GM10248 (cell line): ENCODE measurements at regions not wholly inside any gene's neighbourhood (a gene's known extent, or its start where the extent isn't known, plus 50 kb on each side); places are given as distances from the start of the nearest gene placed in this dataset.
"Not testable (repeated sequence)": the region's sequence is repeated elsewhere in the genome, so short reads cannot be mapped to it uniquely, and the experiment has no call there.

Experiments
- CTCF ChIA-PET: fragments of 300-600 bp; sonication (Branson Sonifier 250); formaldehyde crosslinking; extraction: SDS; loops from one replicate; lab custom pipeline; 2021; ENCODE audit warnings: antibody characterized with exemption; lab: Yijun Ruan, JAX
- POLR2A ChIA-PET: fragments of 350-650 bp; sonication (Branson Sonifier 250); formaldehyde crosslinking; extraction: SDS; loops from one replicate; lab custom pipeline; 2020; ENCODE audit warnings: antibody characterized with exemption; lab: Yijun Ruan, JAX
- DNase-seq: peaks from one replicate; pipeline ENCODE4 v3.0.0; 2012; ENCODE audit errors: extremely low spot score
- CTCF ChIP-seq: IDR thresholded peaks from 2 replicates; pipeline ENCODE4 v1.5.1; 2012; ENCODE audit warnings: mild to moderate bottlenecking, low read depth; ENCODE audit errors: extremely low read depth, missing control alignments, control extremely low read depth

GRCh38 chr16:47816511-47816910 is 339.3 kb downstream of the ABCC12 start:
- no peak for DNase-seq
- no peak for TF ChIP-seq CTCF
- CTCF ChIA-PET: interaction anchor here (1.5 kb wide), 1 partner anchor 17 kb away, joined by 3 read pairs; no protein-coding TSS in a partner anchor
- POLR2A ChIA-PET: no interaction called here

GRCh38 chr16:47815655-47816054 is 340.1 kb downstream of the ABCC12 start:
- CTCF ChIA-PET: interaction anchor here (1.5 kb wide), 1 partner anchor 16 kb away, joined by 3 read pairs; no protein-coding TSS in a partner anchor
- POLR2A ChIA-PET: no interaction called here
- DNase-seq: no peak
- TF ChIP-seq CTCF: no peak

- DNase-seq, CTCF ChIA-PET, POLR2A ChIA-PET: not testable (repeated sequence)
Observed at GRCh38 chr16:47811758-47812157, 344.0 kb downstream of the ABCC12 start.

- ChIA-PET CTCF (interaction anchor here (0.9 to 1.2 kb wide), 2 partner anchors 9 to 26 kb away, joined by 3 read pairs; no protein-coding TSS in a partner anchor), POLR2A (no interaction called here)
- TF ChIP-seq CTCF: no peak
- DNase-seq: no peak
Observed at GRCh38 chr16:47806309-47806847, 345.2 kb downstream of the PHKB start.

- DNase-seq: no peak
- ChIA-PET POLR2A (no interaction called here), CTCF (no interaction called here)
- no peak for TF ChIP-seq CTCF
Observed at GRCh38 chr16:47787696-47788095, 326.6 kb downstream of the PHKB start.

GRCh38 chr16:47781673-47782072 is 320.5 kb downstream of the PHKB start:
- ChIA-PET POLR2A (no interaction called here), CTCF (no interaction called here)
- no peak for DNase-seq
- no peak for TF ChIP-seq CTCF

GRCh38 chr16:47780213-47780875 is 319.2 kb downstream of the PHKB start:
- CTCF ChIA-PET: interaction anchor here (1.8 kb wide), 1 partner anchor 25 kb away, joined by 3 read pairs; no protein-coding TSS in a partner anchor
- POLR2A ChIA-PET: no interaction called here
- no peak for DNase-seq
- no peak for TF ChIP-seq CTCF
